Loucy (cell line): ENCODE measurements at regions not wholly inside any gene's neighbourhood (a gene's known extent, or its start where the extent isn't known, plus 50 kb on each side); places are given as distances from the start of the nearest gene placed in this dataset.

ENCODE experiments used
- H2AFZ ChIP-seq: fragments of 200-600 bp; sonication (generic); 2 replicates; pipeline ENCODE4 v1.6.0; 2016; ENCODE audit warnings: antibody characterized with exemption, mild to moderate bottlenecking, low read length, moderate library complexity
- H3F3A ChIP-seq: fragments of 200-600 bp; 2 replicates; pipeline ENCODE4 v1.6.0; 2016; ENCODE audit warnings: antibody characterized with exemption, low read depth, mild to moderate bottlenecking
- H3K27me3 ChIP-seq: fragments of 200-600 bp; sonication (generic); 2 replicates; pipeline ENCODE4 v1.6.1; 2014; ENCODE audit warnings: low read length, mild to moderate bottlenecking; ENCODE audit not compliant: insufficient read depth, poor library complexity, severe bottlenecking
- H3K36me3 ChIP-seq: fragments of 200-600 bp; sonication (generic); 2 replicates; pipeline ENCODE4 v1.6.1; 2016; ENCODE audit warnings: low read length; ENCODE audit not compliant: insufficient read depth
- H3K4me1 ChIP-seq: fragments of 200-600 bp; sonication (generic); 2 replicates; pipeline ENCODE4 v1.5.1; 2014; ENCODE audit warnings: low read length, mild to moderate bottlenecking; ENCODE audit not compliant: insufficient read depth, poor library complexity, severe bottlenecking
- H3K4me2 ChIP-seq: fragments of 200-600 bp; sonication (generic); 2 replicates; pipeline ENCODE4 v1.6.0; 2014; ENCODE audit warnings: antibody characterized with exemption, low read length, low read depth, mild to moderate bottlenecking; ENCODE audit not compliant: poor library complexity, severe bottlenecking
- H3K4me3 ChIP-seq: fragments of 200-600 bp; sonication (generic); 2 replicates; pipeline ENCODE4 v1.5.1; 2014; ENCODE audit warnings: low read length, mild to moderate bottlenecking, mixed read lengths; ENCODE audit not compliant: poor library complexity, severe bottlenecking
- H3K79me2 ChIP-seq: fragments of 200-600 bp; sonication (generic); 2 replicates; pipeline ENCODE4 v1.6.1; 2014; ENCODE audit warnings: low read length; ENCODE audit not compliant: insufficient read depth
- H3K9ac ChIP-seq: fragments of 200-600 bp; sonication (generic); 2 replicates; pipeline ENCODE4 v1.6.0; 2014; ENCODE audit warnings: mild to moderate bottlenecking, low read depth, low read length, moderate library complexity; ENCODE audit not compliant: poor library complexity, severe bottlenecking
- H3K9me2 ChIP-seq: fragments of 200-600 bp; sonication (generic); replicated peaks from 2 replicates; pipeline ENCODE4 v1.6.1; 2016; ENCODE audit warnings: low read depth, low read length, mixed read lengths
- H3K9me3 ChIP-seq: fragments of 200-600 bp; sonication (generic); 2 replicates; pipeline ENCODE4 v1.6.1; 2014; ENCODE audit warnings: mild to moderate bottlenecking, antibody characterized with exemption, low read length, low read depth; ENCODE audit not compliant: insufficient read depth
- H4K20me1 ChIP-seq: fragments of 200-600 bp; sonication (generic); 2 replicates; pipeline ENCODE4 v1.6.0; 2014; ENCODE audit warnings: antibody characterized with exemption, low read length, mild to moderate bottlenecking; ENCODE audit not compliant: insufficient read depth, poor library complexity, severe bottlenecking
- CTCF ChIP-seq: fragments of 200-600 bp; sonication (generic); conservative IDR thresholded peaks from 2 replicates; pipeline ENCODE4 v1.5.1; 2014; ENCODE audit warnings: mild to moderate bottlenecking, antibody characterized with exemption, low read length
- EZH2phosphoT487 ChIP-seq: fragments of 200-600 bp; IDR thresholded peaks from 2 replicates; pipeline ENCODE4 v1.6.1; 2018; ENCODE audit warnings: antibody characterized with exemption, mild to moderate bottlenecking, moderate library complexity, borderline replicate concordance

DNA sequence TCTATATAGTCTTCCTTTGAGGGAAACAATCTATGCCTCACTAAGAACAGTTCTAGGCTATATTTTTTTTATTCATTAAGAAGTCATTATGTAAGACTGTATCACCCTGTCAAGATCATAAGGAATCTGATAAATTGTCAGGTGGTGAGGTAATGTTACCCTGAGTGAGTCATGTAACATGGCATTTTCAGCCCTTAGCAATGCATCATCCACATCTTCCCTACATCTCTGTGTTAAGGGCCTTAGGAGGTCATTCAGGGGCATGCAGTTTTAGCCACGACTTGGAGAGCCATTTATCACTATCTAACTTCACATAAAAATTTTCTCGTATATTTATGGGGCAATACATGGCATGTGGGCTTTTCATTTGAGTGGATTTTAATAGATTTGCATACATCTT lies 924.5 kb upstream of the MBL2 start:
- no peaks in the 10 kb centered on the region for H3K36me3 ChIP-seq
- no peak overlapping the region for H3K9ac ChIP-seq
- H3F3A ChIP-seq: no peaks in the 10 kb centered on the region
- H3K4me2 ChIP-seq: no peak overlapping the region
- TF ChIP-seq CTCF (no peak), EZH2phosphoT487 (no peak)
- no peaks in the 10 kb centered on the region for H4K20me1 ChIP-seq
- no peaks in the 10 kb centered on the region for H3K4me1 ChIP-seq
- H2AFZ ChIP-seq: no peak overlapping the region
- no peaks in the 10 kb centered on the region for H3K9me3 ChIP-seq
- H3K9me2 ChIP-seq: no peaks in the 10 kb centered on the region
- H3K79me2 ChIP-seq: no peaks in the 10 kb centered on the region
- no peaks in the 10 kb centered on the region for H3K27me3 ChIP-seq
- H3K4me3 ChIP-seq: no peak overlapping the region

DNA sequence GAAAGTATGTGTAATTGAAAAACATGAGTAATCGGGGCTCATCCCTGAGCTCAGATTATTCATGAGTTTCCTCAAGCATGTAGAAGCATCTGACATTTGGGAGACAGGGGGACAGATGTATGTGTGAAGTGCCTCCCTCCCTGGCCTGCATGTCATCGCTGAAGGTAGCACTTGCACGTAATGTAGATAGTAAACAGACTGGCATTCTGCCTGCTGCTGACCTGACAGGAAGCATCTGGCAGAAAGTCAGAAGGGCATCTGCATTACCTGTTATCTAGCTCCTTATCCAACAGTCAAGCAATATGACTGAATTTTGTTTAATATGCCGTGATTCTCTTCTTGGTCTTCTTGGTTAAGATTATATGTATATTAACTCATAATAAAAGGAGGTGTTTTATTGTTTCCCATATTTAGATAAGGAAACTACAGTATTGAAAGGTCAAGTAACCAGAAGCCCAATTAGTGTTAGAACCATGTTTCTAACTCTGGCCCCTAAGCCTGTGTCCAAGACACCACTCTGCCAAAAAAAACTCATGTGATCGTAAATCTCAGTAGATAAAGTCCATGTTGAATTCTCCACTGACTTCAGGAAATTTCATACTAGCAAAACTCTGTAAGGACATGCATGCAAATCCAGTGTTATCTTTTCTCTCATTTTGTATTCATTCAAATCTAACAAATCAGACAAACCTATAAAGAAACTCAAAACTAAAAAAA lies 918.1 kb upstream of the MBL2 start:
- Histone ChIP-seq H2AFZ (no peak overlapping the region), H3F3A (no peaks in the 10 kb centered on the region), H3K4me3 (no peak overlapping the region), H3K9me2 (no peaks in the 10 kb centered on the region), H4K20me1 (no peaks in the 10 kb centered on the region), H3K79me2 (no peaks in the 10 kb centered on the region), H3K4me2 (no peak overlapping the region), H3K9me3 (0 out of 2 replicates have a peak, but pooled peaks cover 3% of the 10 kb centered on the region), H3K4me1 (no peaks in the 10 kb centered on the region), H3K9ac (no peak overlapping the region), H3K36me3 (no peaks in the 10 kb centered on the region), H3K27me3 (no peaks in the 10 kb centered on the region)
- no peak for TF ChIP-seq EZH2phosphoT487
- no peak for TF ChIP-seq CTCF

DNA sequence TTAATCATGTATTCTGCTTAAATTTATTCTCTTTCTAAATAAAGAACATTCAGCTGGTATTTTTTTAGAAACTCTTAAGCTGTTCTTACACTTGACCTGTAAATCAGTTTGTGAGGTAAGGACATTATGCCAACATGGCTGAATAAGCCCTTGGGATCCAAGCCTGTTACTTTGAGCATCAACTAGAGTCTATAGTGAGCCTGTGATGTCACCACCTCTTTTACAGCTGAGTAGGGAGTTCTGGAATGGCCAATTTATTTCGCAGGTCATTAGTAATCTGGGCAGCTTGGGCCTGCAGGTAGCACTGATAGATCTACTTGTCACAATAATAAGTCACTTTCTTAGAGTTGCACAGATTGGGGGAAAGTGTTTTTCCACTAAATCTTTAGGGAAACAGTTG lies 915.2 kb upstream of the MBL2 start:
- H3K4me1 ChIP-seq: no peaks in the 10 kb centered on the region
- no peaks in the 10 kb centered on the region for H3K9me2 ChIP-seq
- no peak overlapping the region for H3K4me3 ChIP-seq
- no peaks in the 10 kb centered on the region for H3K79me2 ChIP-seq
- H4K20me1 ChIP-seq: no peaks in the 10 kb centered on the region
- no peak overlapping the region for H3K9ac ChIP-seq
- no peak overlapping the region for H2AFZ ChIP-seq
- no peaks in the 10 kb centered on the region for H3F3A ChIP-seq
- H3K27me3 ChIP-seq: no peaks in the 10 kb centered on the region
- TF ChIP-seq EZH2phosphoT487 (no peak), CTCF (no peak)
- H3K36me3 ChIP-seq: no peaks in the 10 kb centered on the region
- H3K4me2 ChIP-seq: no peak overlapping the region
- 0 out of 2 replicates have a peak, but pooled peaks cover 3% of the 10 kb centered on the region for H3K9me3 ChIP-seq
